ENCODE measurements at regions not wholly inside any gene's neighbourhood (a gene's known extent, or its start where the extent isn't known, plus 50 kb on each side); places are given as distances from the start of the nearest gene placed in this dataset.

GRCh38 chr17:79519601-79520000, 91.2 kb downstream of the RBFOX3 start:
- Mint-ChIP-seq H3K27ac (no peak overlapping the region), H3K4me3 (no peak overlapping the region), H3K27me3 (ENCODE audit: low read depth) (peaks cover 9% of the 10 kb centered on the region), H3K4me1 (ENCODE audit: low read depth) (no peaks in the 10 kb centered on the region), H3K36me3 (ENCODE audit: low read depth) (no peaks in the 10 kb centered on the region), H3K9me3 (no peaks in the 10 kb centered on the region)

GRCh38 chr17:79518585-79519523, 92.0 kb downstream of the RBFOX3 start:
- no peak overlapping the region for H3K4me3 Mint-ChIP-seq
- H3K4me1 Mint-ChIP-seq (ENCODE audit: low read depth) = no peaks in the 10 kb centered on the region
- H3K27me3 Mint-ChIP-seq (ENCODE audit: low read depth) = peaks cover 9% of the 10 kb centered on the region
- no peaks in the 10 kb centered on the region for H3K36me3 Mint-ChIP-seq (ENCODE audit: low read depth)
- no peaks in the 10 kb centered on the region for H3K9me3 Mint-ChIP-seq
- no peak overlapping the region for H3K27ac Mint-ChIP-seq

- Mint-ChIP-seq H3K27me3 (ENCODE audit: low read depth) (peaks cover 4% of the 10 kb centered on the region), H3K4me1 (ENCODE audit: low read depth) (no peaks in the 10 kb centered on the region), H3K4me3 (no peak overlapping the region), H3K36me3 (ENCODE audit: low read depth) (no peaks in the 10 kb centered on the region), H3K9me3 (no peaks in the 10 kb centered on the region), H3K27ac (no peak overlapping the region)
Measured at GRCh38 chr17:79517827-79518584, 92.8 kb downstream of the RBFOX3 start.

- no peaks in the 10 kb centered on the region for H3K4me1 Mint-ChIP-seq (ENCODE audit: low read depth)
- no peaks in the 10 kb centered on the region for H3K36me3 Mint-ChIP-seq (ENCODE audit: low read depth)
- peaks cover 4% of the 10 kb centered on the region for H3K27me3 Mint-ChIP-seq (ENCODE audit: low read depth)
- no peak overlapping the region for H3K27ac Mint-ChIP-seq
- H3K4me3 Mint-ChIP-seq = no peak overlapping the region
- peaks cover 4% of the 10 kb centered on the region for H3K9me3 Mint-ChIP-seq
Measured at GRCh38 chr17:79515646-79516571, 94.9 kb downstream of the RBFOX3 start.

- Mint-ChIP-seq H3K27ac (no peak overlapping the region), H3K4me1 (ENCODE audit: low read depth) (no peaks in the 10 kb centered on the region), H3K9me3 (peaks cover 4% of the 10 kb centered on the region), H3K36me3 (ENCODE audit: low read depth) (no peaks in the 10 kb centered on the region), H3K27me3 (ENCODE audit: low read depth) (peaks cover 4% of the 10 kb centered on the region), H3K4me3 (no peak overlapping the region)
Measured at GRCh38 chr17:79515110-79515509, 95.7 kb downstream of the RBFOX3 start.

GRCh38 chr17:79513820-79514535, 96.9 kb downstream of the RBFOX3 start:
- no peaks in the 10 kb centered on the region for H3K36me3 Mint-ChIP-seq (ENCODE audit: low read depth)
- peaks cover 4% of the 10 kb centered on the region for H3K9me3 Mint-ChIP-seq
- peaks cover 4% of the 10 kb centered on the region for H3K27me3 Mint-ChIP-seq (ENCODE audit: low read depth)
- H3K4me3 Mint-ChIP-seq = no peak overlapping the region
- no peak overlapping the region for H3K27ac Mint-ChIP-seq
- no peaks in the 10 kb centered on the region for H3K4me1 Mint-ChIP-seq (ENCODE audit: low read depth)

- Mint-ChIP-seq H3K9me3 (peaks cover 4% of the 10 kb centered on the region), H3K4me3 (no peak overlapping the region), H3K27me3 (ENCODE audit: low read depth) (peaks cover 4% of the 10 kb centered on the region), H3K36me3 (ENCODE audit: low read depth) (no peaks in the 10 kb centered on the region), H3K27ac (no peak overlapping the region), H3K4me1 (ENCODE audit: low read depth) (no peaks in the 10 kb centered on the region)
Measured at GRCh38 chr17:79513206-79513605, 97.6 kb downstream of the RBFOX3 start.

GRCh38 chr17:79511471-79511870, 99.4 kb downstream of the RBFOX3 start:
- Mint-ChIP-seq H3K27ac (no peak overlapping the region), H3K4me1 (ENCODE audit: low read depth) (no peaks in the 10 kb centered on the region), H3K9me3 (peaks cover 4% of the 10 kb centered on the region), H3K36me3 (ENCODE audit: low read depth) (no peaks in the 10 kb centered on the region), H3K4me3 (no peak overlapping the region), H3K27me3 (ENCODE audit: low read depth) (no peaks in the 10 kb centered on the region)

- peaks cover 4% of the 10 kb centered on the region for H3K9me3 Mint-ChIP-seq
- H3K4me3 Mint-ChIP-seq = no peak overlapping the region
- no peaks in the 10 kb centered on the region for H3K27me3 Mint-ChIP-seq (ENCODE audit: low read depth)
- H3K4me1 Mint-ChIP-seq (ENCODE audit: low read depth) = no peaks in the 10 kb centered on the region
- H3K36me3 Mint-ChIP-seq (ENCODE audit: low read depth) = no peaks in the 10 kb centered on the region
- H3K27ac Mint-ChIP-seq = no peak overlapping the region
Measured at GRCh38 chr17:79510071-79510470, 100.8 kb downstream of the RBFOX3 start.

GRCh38 chr17:79509490-79509889, 101.4 kb downstream of the RBFOX3 start:
- no peaks in the 10 kb centered on the region for H3K4me1 Mint-ChIP-seq (ENCODE audit: low read depth)
- peaks cover 4% of the 10 kb centered on the region for H3K9me3 Mint-ChIP-seq
- no peaks in the 10 kb centered on the region for H3K27me3 Mint-ChIP-seq (ENCODE audit: low read depth)
- no peak overlapping the region for H3K27ac Mint-ChIP-seq
- H3K36me3 Mint-ChIP-seq (ENCODE audit: low read depth) = no peaks in the 10 kb centered on the region
- H3K4me3 Mint-ChIP-seq = no peak overlapping the region

- Mint-ChIP-seq H3K4me3 (no peak overlapping the region), H3K27me3 (ENCODE audit: low read depth) (no peaks in the 10 kb centered on the region), H3K27ac (no peak overlapping the region), H3K4me1 (ENCODE audit: low read depth) (no peaks in the 10 kb centered on the region), H3K36me3 (ENCODE audit: low read depth) (no peaks in the 10 kb centered on the region), H3K9me3 (peaks cover 4% of the 10 kb centered on the region)
Measured at GRCh38 chr17:79509008-79509407, 101.8 kb downstream of the RBFOX3 start.

- Mint-ChIP-seq H3K4me3 (no peak overlapping the region), H3K36me3 (ENCODE audit: low read depth) (no peaks in the 10 kb centered on the region), H3K27me3 (ENCODE audit: low read depth) (no peaks in the 10 kb centered on the region), H3K4me1 (ENCODE audit: low read depth) (no peaks in the 10 kb centered on the region), H3K27ac (no peak overlapping the region), H3K9me3 (peaks cover 4% of the 10 kb centered on the region)
Measured at GRCh38 chr17:79508291-79508716, 102.5 kb downstream of the RBFOX3 start.

- Mint-ChIP-seq H3K36me3 (ENCODE audit: low read depth) (no peaks in the 10 kb centered on the region), H3K4me1 (ENCODE audit: low read depth) (no peaks in the 10 kb centered on the region), H3K27ac (no peak overlapping the region), H3K27me3 (ENCODE audit: low read depth) (no peaks in the 10 kb centered on the region), H3K9me3 (peaks cover 4% of the 10 kb centered on the region), H3K4me3 (no peak overlapping the region)
Measured at GRCh38 chr17:79506955-79507354, 103.9 kb downstream of the RBFOX3 start.

All from T-helper 1 cell treated with Interleukin-12 subunit alpha and Interleukin-12 subunit beta and Interleukin-4 antibody, amounts not matched to agents 30 μg/mL and 1 μg/mL, for 36 hours (primary cell).